ACHN (cell line): ENCODE measurements at regions not wholly inside any gene's neighbourhood (a gene's known extent, or its start where the extent isn't known, plus 50 kb on each side); places are given as distances from the start of the nearest gene placed in this dataset.

Experiments used
- DNase-seq: peaks from one replicate; pipeline ENCODE4 v3.0.0-alpha.2; 2015
- in situ Hi-C: cut with HindIII; loops from 2 replicates; pipeline ENCODE4 v1.10.0; 2017; ENCODE audit warnings: low sequenced_read_pairs, low pct_ligation_motif_present, low pct_unique_long_range_greater_than_20kb

DNA sequence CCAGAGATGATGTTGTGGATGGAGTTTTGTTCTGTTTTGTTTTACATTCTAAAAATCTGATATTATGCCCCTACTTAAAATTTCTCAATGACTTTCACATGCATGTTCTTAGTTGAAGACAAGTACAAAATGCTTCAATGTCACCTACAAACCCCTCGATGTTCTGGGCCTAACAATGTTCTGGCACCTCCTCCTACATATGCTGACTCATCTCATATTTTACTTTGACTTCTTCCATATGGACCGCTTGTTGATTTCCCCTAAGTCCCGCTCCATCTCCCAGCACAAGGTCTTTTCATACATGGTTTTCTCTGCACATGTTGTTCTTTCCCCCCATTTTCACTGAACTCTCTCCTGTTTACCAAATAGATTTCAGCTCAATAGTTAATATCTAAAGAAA lies 441.4 kb downstream of the CNTN6 start:
- in situ Hi-C loops, result no loop called here

DNA sequence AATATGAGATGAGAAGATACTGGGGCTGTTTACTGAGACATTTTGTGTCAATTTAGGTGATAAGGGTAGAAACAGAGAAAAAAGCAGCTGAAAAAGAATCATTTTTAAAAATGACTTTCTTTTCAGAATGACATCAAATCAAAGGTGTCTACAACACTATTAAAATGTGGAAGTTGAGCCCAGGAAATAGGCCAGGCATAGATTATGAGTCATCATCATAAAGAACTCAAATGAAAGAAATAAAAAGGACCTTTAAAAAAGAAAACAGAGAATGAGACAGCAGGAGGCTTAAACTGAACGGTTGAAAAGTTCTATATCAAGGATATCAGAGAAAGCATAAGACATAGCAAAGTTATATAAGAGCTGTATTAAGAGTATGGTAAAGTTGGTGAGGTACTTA lies 442.5 kb downstream of the CNTN6 start:
- no peak for DNase-seq
- in situ Hi-C loops, result no loop called here

More for the DNA sequence above, 441.4 kb downstream of the CNTN6 start:
- DNase-seq, result no peak

DNA sequence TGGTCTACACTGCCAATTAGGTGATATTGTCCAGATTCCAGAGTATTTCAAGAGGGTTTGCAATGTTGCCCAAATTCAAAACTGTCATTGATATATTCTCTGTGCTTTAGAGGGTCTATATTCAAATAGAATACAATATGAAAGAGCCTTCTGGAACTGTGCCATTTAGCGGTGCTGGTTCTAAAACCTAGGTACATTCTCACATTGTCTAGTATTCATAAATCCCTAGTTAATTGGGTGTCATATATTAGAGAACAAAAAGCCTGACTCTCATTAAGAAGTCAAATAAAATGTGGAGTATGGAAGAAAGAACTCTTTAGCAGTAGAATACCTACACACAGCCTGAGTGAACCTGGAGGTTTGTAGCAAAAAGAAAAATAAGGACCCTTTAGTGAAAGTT lies 447.9 kb downstream of the CNTN6 start:
- no peak for DNase-seq
- in situ Hi-C loops, result no loop called here

DNA sequence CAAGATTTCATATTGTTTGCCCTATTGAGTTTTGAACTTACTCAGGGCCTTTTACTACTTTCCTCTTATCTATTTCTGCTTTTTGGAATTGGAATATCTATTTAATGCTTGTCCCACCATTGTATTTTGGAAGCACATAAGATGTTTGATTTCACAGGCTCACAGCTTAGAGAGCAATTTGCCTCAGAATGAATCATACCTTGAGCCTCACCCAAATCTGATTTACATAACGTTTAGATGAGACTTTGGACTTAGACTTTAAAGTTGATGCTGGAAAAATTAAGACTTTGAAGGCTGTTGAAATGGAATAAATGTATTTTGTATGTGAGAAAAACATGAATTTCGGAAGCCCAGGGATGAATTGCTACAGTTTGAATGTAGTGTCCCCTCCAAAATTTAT lies 458.9 kb downstream of the CNTN6 start:
- in situ Hi-C loops, result no loop called here
- DNase-seq, result no peak

DNA sequence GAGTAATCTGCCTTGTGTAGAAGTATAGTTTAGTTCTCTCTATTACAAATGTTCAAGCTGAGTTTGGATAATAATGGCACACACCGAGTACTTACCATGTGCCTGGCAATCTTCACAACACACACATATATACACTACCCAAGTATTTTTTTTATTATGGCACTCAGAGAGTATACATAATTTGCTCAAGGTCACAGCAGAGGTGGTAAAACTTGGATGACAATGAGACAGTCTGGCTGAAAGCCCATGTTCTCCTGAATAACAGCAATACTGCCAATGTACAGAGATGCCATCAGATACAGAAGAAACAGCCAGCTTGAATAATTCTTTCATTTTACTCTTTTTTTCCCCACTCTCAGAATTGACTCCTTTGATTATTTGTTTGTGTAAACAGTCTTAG lies 460.0 kb downstream of the CNTN6 start:
- in situ Hi-C loops, result no loop called here
- DNase-seq, result no peak

DNA sequence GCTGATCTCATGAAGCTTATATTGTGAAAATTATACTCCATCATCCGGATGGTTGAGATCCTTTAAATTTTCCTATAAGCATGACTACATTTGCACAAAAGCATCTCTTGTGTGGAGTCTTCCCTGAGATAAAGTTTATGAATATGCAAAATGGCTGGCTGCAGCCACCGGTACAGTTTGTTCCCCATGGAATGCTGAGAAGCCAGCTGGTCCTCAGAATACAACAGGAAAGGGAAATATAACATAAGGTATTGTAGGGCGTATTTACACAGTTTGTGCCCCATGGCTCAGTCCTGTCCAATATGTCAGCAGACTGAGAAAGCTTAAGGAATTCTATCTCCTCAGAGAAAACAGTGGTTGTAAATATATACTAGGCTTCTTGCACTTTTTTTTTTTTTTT lies 468.6 kb downstream of the CNTN6 start:
- in situ Hi-C loops, result no loop called here
- DNase-seq, result no peak

DNA sequence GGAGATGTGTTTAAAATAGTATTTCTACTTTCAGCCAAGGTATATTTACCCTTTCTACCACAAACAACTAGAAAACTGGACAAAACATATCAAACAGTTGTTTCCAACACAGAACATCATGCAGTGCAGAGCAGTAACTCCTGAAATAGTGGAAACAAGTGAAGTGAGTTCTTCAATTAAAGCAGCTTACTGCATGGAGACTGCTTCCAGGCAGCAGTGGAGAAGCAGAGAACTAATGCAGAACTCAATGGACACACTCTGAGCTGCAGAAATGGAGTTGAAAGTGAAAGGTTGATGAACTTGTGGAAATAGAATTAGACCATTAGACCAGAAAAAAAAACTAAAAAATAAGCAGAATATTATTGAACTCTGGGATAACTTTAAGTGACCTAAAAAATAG lies 478.9 kb downstream of the CNTN6 start:
- no peak for DNase-seq
- in situ Hi-C loops, result no loop called here

DNA sequence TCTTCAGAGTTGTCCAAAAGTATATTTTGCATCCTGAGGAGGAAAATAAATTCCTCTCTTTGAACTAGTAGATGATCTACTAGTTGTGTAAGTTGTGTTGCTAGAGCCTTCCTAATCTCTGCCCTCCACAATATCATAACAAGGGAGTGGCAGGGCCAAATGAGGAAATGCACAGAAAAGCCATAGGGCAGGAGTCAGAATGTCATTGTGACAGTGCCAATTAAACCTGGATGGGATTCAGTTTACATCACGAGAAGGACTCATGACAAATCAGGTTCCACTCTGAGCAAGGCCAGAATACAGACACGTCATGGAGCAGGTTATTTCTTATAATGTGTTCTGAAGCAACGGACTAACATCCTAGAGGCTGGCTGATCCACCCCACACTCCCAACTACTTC lies 483.2 kb downstream of the CNTN6 start:
- in situ Hi-C loops, result no loop called here
- DNase-seq, result no peak

DNA sequence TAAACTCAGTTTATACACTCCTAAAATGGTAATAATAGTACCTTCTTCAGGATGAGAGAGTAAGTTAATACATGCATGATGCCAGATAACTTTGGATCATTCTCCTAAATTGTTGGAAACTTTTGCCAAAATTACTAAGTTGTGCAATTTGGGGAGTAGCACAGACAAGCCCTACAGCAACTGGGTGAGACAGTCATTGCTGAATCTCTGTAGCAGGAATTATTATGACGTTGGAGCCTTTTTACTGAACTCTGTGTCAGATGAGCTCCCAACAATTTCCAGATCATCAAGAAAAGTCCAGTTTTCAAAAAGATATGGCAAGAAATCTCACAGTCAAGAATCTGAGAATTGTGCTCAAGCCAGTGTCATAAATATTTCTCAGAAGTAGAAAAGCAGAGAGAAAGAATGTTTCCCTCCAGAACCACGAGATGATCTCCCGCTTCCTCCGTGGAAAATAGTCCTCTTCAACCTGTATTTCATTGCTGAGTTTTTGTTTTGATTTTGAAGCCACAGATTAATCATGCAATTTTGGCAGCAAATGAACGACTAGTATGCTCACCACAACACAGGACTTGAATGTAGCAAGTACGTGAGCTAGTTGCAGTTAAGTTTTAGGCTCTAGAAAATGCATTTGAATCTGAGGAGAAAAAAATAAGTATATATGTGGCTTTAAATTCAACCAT lies 485.4 kb downstream of the CNTN6 start:
- in situ Hi-C loops, result no loop called here

DNA sequence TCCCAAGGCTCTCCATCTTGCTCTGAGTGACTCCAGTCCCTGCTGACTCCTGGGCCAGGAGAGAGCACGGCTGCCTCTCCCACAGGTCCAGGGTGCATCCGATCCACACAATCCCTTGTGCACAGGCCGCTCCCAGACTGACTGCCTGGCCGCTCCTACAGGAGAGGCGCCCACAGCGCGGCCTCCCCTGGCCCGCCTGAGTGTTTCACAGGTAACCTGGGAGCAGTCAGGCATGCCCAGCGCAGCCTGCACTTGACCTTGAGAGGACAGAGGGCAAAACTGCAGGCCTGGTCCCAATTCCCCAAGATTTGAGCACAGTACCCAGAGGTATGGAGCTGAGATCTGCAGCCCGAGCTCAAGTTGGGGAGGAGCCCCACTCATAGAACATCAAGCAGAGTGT lies 490.2 kb downstream of the CNTN6 start:
- DNase-seq, result no peak
- in situ Hi-C loops, result no loop called here

More for the DNA sequence above, 485.4 kb downstream of the CNTN6 start:
- no peak for DNase-seq

DNA sequence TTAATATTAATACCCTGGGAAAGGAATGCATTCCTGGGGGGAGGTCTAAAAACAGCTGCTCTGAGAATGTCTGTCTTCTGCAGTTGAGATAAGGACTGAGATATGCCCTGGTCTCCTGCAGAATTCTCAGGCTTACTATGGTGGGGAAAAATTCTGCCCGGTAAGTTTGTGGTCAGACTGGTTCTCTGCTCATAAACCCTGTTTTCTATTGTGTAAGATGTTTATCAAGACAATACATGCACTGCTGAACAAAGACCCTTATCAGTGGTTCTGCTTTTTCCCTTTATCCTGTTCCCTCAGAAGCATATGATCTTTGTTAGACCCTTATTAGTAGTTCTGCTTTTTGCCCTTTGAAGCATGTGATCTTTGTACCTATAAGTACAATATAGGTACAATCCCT lies 494.6 kb downstream of the CNTN6 start:
- in situ Hi-C loops, result no loop called here
- DNase-seq, result no peak

DNA sequence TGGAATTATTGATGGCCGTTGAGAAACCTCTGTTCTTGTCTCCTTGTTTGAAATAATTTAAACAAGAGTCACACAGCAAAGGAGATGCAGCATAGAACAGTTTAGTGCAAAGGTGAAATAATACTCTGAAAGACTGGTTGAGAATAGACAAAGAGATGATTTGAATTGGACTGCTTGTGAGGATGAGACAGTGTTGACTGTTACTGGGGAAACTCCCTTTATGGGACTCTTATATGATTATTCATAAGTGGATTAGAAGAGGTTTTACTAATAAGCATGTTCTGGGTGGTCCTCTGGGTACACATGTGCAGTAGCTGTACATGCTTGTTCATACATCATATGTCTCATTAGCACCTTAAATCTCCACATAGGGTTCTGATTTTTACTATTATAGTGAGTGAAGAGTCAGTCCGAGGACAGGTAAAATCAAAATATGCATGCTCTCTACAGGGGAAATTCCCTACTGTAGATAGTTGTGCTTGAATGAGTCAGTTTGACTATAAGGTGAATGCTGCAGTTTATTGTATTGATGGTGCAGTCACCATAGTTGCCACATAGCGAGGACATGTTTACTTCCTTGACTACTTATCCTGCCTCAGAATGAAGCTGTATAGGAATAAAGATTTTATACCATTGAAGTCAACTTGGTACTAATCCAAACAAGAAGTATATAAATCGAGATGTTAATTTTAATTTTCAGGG lies 498.7 kb downstream of the CNTN6 start:
- in situ Hi-C loops, result no loop called here
- no peak for DNase-seq

DNA sequence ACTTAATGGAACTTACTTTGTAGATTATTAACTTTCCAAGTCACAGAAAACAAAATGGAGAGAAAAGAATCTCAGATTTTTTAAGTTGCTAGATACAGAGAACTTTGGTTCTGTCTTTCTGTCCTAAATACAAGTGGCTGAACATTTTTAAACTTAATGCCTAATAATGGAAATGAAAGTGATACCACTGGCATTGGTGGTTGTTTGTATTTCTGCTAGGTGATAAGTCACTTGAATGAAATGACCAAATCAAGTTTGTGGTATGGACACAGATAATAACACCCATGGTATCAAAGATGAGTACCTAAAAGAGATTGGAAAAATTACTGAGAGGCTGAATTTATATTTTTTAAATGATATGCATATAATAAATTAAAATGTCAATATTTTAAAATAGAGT lies 502.1 kb downstream of the CNTN6 start:
- no peak for DNase-seq
- in situ Hi-C loops, result no loop called here

DNA sequence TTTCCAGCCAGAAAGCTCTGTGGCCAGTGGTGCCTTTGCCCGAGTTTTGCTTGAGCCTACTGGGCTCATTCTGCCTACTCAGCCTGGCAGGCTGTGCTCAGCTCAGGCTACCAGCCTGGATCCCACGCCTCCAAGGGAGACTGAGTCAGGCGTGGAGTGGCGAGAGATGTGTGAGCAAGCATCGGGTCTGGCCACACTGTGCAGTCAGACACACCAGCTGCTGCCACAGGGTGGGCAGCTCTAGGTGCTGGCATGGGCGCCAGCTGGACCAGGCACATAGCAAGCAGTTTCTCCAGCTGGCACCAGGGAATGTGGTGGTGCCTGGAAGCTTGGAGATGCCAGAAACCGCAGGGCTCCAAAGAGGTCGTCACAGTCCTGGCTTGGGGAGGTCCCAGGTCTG lies 498.5 kb upstream of the CNTN4 start:
- in situ Hi-C loops, result no loop called here
- DNase-seq, result no peak

DNA sequence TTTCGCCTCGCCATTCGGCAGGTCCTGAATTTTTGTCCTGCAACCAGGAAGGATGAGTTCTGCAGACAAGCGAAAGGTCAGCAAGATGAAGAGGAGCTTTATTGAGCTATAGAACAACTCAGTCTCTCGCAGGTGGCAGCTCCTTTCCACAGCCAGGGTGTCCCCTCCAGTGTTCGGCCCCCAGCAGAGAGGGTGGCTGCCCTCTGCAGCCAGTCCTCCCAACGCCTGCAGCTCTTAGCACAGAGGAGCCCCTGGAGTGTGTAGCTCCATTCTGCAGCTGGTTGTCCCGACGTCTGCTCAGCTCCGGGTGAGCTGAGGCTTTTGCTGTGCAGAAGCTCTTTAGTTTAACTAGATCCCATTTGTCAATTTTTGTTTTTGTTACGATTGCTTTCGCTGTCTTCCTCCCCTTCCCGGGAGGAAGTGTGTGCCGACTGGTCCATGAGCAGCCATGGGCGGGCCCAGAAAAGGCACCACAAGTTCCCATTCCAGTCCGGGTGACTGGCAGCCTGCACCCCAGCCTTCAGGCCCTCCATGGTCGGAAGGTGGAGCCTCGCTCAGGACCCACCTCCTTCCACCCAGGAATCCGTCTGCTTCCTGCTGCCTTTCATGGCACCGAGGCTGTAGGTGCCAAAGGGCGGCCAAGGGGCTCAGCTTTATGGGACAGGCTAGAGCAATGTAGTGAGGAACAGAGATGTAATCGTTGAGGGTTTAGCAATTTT lies 497.8 kb upstream of the CNTN4 start:
- in situ Hi-C loops, result no loop called here
- no peak for DNase-seq

DNA sequence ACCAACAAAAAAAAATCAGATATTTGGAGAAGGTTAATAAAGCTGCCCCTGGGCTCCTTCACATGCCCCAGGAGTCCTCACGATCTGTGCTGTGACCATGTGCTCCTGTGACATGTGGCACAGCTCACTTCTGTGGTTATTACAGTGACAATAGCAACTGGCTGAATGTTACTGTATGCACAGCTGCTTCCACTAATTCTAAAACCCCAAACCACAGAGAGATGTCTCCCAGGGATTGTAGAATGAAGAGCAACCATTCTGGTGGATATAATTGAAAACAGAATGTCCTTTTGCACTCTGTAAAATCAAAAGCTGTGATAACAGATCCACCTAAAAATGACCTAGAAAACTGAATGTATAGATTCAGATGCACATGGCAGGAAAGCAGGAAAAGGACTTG lies 489.2 kb upstream of the CNTN4 start:
- in situ Hi-C loops, result no loop called here
- no peak for DNase-seq

DNA sequence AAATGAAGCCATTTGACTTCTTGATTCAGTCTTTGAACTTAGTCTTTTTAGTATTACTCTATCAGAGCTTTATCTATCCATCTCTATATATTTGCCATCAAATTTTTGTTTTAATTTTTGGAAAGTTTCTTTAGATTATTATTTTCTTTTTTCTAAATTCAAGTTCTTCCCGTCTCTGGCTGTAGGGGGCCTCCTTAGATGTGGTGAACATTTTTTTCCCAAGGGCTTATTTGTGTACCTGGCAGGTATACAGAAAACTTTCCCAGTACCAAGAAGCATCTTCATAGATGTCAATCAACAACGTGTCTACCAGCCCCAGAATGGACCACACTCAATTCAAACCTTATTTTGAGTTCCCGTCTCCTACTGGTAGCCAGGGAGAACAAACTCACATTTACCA lies 486.8 kb upstream of the CNTN4 start:
- no peak for DNase-seq
- in situ Hi-C loops, result no loop called here

DNA sequence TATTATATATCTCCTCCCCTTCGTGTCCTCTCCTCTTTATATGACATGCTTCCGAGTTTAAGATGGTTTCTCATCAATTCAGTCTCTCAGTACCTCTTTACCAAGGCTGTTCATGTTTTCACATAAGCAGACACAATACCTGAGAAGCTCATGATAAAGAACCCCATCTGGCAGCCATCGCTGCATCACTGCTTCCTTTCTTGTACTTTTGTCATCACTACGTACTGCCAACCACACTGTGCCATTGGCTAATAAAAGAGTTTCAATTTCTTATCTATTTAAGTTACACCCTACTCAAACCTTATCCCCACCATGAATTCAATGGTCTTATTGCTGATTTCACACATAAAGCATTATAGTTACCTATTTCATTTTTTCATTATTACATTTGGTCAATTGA lies 484.7 kb upstream of the CNTN4 start:
- in situ Hi-C loops, result no loop called here

DNA sequence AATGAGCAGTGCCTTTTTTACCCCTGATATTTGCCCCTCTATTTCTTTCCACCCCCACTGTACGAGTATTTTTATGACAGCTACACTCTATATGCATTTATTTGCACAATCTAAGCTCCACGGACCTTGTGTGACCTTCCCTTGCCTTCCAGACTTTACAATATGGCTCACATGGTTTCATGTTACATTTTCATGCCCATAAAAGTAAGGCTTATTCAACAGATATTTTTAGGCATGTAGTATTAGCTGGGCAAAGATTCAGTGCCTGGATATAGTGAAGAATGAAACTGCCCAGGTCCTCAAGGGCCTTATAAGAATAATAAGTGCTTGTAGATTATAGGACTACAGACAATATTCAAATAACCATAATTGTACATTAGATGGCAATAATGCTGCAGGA lies 481.9 kb upstream of the CNTN4 start:
- in situ Hi-C loops, result no loop called here
- no peak for DNase-seq

More for the DNA sequence above, 484.7 kb upstream of the CNTN4 start:
- DNase-seq, result no peak

DNA sequence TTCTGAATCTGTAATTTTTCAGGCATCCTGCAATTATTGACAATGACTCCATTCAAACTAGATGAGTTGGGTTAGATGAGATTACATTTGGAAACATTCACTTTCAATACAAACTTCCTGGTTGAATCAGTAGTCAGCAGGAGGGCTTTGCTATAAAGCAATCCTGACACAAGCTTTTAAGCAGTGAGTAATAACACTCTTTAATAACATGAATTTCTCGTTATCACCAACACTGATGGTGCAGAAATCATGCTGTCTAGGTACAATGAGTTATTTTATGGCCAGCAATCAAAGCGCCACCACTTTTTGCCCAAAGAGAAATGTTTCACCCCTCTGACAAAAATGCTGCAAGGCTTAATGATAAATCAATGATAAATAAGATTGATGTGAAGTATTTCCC lies 474.8 kb upstream of the CNTN4 start:
- no peak for DNase-seq
- in situ Hi-C loops, result no loop called here
